ENCODE measurements at regions not wholly inside any gene's neighbourhood (a gene's known extent, or its start where the extent isn't known, plus 50 kb on each side); places are given as distances from the start of the nearest gene placed in this dataset.

DNA sequence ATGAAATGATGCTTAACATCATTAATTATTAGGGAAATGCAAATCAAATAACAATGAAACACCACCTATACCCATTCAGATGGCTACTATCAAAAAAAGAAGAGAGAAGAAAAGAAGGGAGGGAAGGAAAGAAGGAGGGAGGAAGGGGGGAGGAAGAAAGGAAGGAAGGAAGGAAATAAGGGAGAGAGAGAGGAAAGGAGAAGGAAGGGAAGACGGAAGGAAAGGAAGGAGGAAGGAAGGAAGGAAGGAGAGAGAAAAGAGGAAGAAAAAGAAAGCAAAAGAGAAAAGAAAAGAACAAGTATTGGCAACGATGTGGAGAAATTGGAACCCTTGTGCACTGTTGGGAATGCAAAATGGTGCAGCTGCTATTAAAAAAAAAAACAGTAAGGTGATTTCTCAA lies 363.3 kb downstream of the TNS1 start:
- H3K4me3 ChIP-seq: no peak overlapping the region
- no peak overlapping the region for H3K9ac ChIP-seq (ENCODE audit: insufficient read depth in 1 of 2, low read length in 2 of 2)
- ATAC-seq (ENCODE audit: insufficient read depth, low FRiP score) (no peak), DNase-seq (no peak)
- H3K36me3 ChIP-seq (ENCODE audit: control insufficient read depth in 4 of 4, insufficient read depth in 4 of 4, low read length in 4 of 4): no peaks in the 10 kb centered on the region
- TF ChIP-seq CTCF (IDR thresholded peaks at IDR 0.05; ENCODE audit: control extremely low read depth, extremely low read depth): no peak
- no peaks in the 10 kb centered on the region for H3K27me3 ChIP-seq (ENCODE audit: control insufficient read depth in 3 of 3, insufficient read depth in 3 of 3, low read length in 2 of 3)
- H3K4me1 ChIP-seq (ENCODE audit: control insufficient read depth in 5 of 5, insufficient read depth in 5 of 5, low read length in 5 of 5): peaks cover 0 to 13% (median 9%) of the 10 kb centered on the region in 5 donors
- H3K9me3 ChIP-seq (ENCODE audit: control insufficient read depth in 4 of 4, insufficient read depth in 3 of 4, low read length in 3 of 4): no peaks in the 10 kb centered on the region
- H3K27ac ChIP-seq (ENCODE audit: low read depth in 1 of 2, low read length in 1 of 2): no peak overlapping the region
- 48 to 69% methylated on average over 2 of the region's 2 CpGs for WGBS, 2 donors

DNA sequence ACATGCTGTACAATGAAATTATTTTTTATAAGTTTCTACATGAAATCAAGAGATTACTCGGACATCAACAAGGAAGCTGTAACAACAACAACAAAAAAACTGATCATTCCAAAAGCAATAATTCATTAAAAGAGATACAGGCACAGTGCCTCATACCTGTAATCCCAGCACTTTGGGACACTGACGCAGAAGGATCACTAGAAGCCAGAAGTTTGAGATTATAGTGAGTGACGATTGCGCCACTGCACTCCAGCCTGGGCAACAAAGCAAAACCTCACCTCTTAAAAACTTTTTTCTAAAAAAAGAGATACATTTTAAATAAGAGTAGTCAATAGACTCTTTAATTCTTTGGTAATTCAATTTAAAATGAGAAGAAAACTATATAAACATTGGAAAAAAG lies 364.3 kb downstream of the TNS1 start:
- Histone ChIP-seq H3K27me3 (ENCODE audit: control insufficient read depth in 3 of 3, insufficient read depth in 3 of 3, low read length in 2 of 3) (no peaks in the 10 kb centered on the region), H3K9me3 (ENCODE audit: control insufficient read depth in 4 of 4, insufficient read depth in 3 of 4, low read length in 3 of 4) (no peaks in the 10 kb centered on the region), H3K36me3 (ENCODE audit: control insufficient read depth in 4 of 4, insufficient read depth in 4 of 4, low read length in 4 of 4) (no peaks in the 10 kb centered on the region), H3K9ac (ENCODE audit: insufficient read depth in 1 of 2, low read length in 2 of 2) (no peak overlapping the region), H3K27ac (ENCODE audit: low read depth in 1 of 2, low read length in 1 of 2) (no peak overlapping the region), H3K4me3 (no peak overlapping the region), H3K4me1 (ENCODE audit: control insufficient read depth in 5 of 5, insufficient read depth in 5 of 5, low read length in 5 of 5) (peaks cover 0 to 5% (median 4%) of the 10 kb centered on the region in 5 donors)
- DNase-seq: no peak
- no peak for TF ChIP-seq CTCF (IDR thresholded peaks at IDR 0.05; ENCODE audit: control extremely low read depth, extremely low read depth)
- no peak for ATAC-seq (ENCODE audit: insufficient read depth, low FRiP score)
- WGBS, 2 donors: 87 to 94% methylated on average over 4 of the region's 4 CpGs

DNA sequence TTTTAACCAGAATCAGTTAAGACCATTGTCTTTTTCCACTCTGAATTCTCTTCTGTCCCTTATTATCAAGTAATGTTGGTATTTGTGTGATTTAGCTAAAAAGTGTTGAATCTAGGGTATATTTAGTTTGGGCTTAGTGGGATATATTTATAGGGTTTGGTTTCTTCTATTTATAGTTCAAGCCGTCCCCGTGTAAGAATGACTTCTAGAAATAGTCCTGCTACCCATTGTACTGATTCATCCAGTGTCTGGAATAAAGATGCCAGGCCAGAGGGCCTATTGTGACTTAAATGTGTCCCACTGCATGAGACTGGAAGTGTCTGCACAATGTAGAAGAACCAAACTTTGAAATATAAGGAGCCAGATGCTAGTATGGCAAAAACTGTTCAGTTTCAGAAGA lies 364.8 kb downstream of the TNS1 start:
- ATAC-seq (ENCODE audit: insufficient read depth, low FRiP score) (no peak), DNase-seq (no peak)
- Histone ChIP-seq H3K27me3 (ENCODE audit: control insufficient read depth in 3 of 3, insufficient read depth in 3 of 3, low read length in 2 of 3) (no peaks in the 10 kb centered on the region), H3K9ac (ENCODE audit: insufficient read depth in 1 of 2, low read length in 2 of 2) (no peak overlapping the region), H3K36me3 (ENCODE audit: control insufficient read depth in 4 of 4, insufficient read depth in 4 of 4, low read length in 4 of 4) (no peaks in the 10 kb centered on the region), H3K27ac (ENCODE audit: low read depth in 1 of 2, low read length in 1 of 2) (no peak overlapping the region), H3K9me3 (ENCODE audit: control insufficient read depth in 4 of 4, insufficient read depth in 3 of 4, low read length in 3 of 4) (no peaks in the 10 kb centered on the region), H3K4me1 (ENCODE audit: control insufficient read depth in 5 of 5, insufficient read depth in 5 of 5, low read length in 5 of 5) (peaks cover 0 to 8% (median under 1%) of the 10 kb centered on the region in 5 donors), H3K4me3 (no peak overlapping the region)
- no peak for TF ChIP-seq CTCF (IDR thresholded peaks at IDR 0.05; ENCODE audit: control extremely low read depth, extremely low read depth)
- WGBS, 2 donors: 70 to 78% methylated on average over 2 of the region's 2 CpGs

- Histone ChIP-seq H3K9ac (ENCODE audit: insufficient read depth in 1 of 2, low read length in 2 of 2) (no peak overlapping the region), H3K9me3 (ENCODE audit: control insufficient read depth in 4 of 4, insufficient read depth in 3 of 4, low read length in 3 of 4) (no peaks in the 10 kb centered on the region), H3K4me1 (ENCODE audit: control insufficient read depth in 5 of 5, insufficient read depth in 5 of 5, low read length in 5 of 5) (peaks cover 0 to 8% (median 2%) of the 10 kb centered on the region in 5 donors), H3K27ac (ENCODE audit: low read depth in 1 of 2, low read length in 1 of 2) (no peak overlapping the region), H3K4me3 (no peak overlapping the region), H3K36me3 (ENCODE audit: control insufficient read depth in 4 of 4, insufficient read depth in 4 of 4, low read length in 4 of 4) (no peaks in the 10 kb centered on the region), H3K27me3 (ENCODE audit: control insufficient read depth in 3 of 3, insufficient read depth in 3 of 3, low read length in 2 of 3) (no peaks in the 10 kb centered on the region)
- no peak for ATAC-seq (ENCODE audit: insufficient read depth, low FRiP score)
- TF ChIP-seq CTCF (IDR thresholded peaks at IDR 0.05; ENCODE audit: control extremely low read depth, extremely low read depth): no peak
- 81 to 87% methylated on average over 9 of the region's 9 CpGs for WGBS, 2 donors
- DNase-seq: no peak
These were observed 365.7 kb downstream of the TNS1 start for GRCh38 chr2:217636991-217637561.
